Left forelimb (tissue), 1 donor: ENCODE measurements at regions not wholly inside any gene's neighbourhood (a gene's known extent, or its start where the extent isn't known, plus 50 kb on each side); places are given as distances from the start of the nearest gene placed in this dataset.
"Not testable (repeated sequence)": the region's sequence is repeated elsewhere in the genome, so short reads cannot be mapped to it uniquely, and the experiment has no call there.

Experiments
- DNase-seq: peaks from one replicate; pipeline ENCODE4 v3.0.0-alpha.2; 2018; ENCODE audit warnings: low spot score

DNA sequence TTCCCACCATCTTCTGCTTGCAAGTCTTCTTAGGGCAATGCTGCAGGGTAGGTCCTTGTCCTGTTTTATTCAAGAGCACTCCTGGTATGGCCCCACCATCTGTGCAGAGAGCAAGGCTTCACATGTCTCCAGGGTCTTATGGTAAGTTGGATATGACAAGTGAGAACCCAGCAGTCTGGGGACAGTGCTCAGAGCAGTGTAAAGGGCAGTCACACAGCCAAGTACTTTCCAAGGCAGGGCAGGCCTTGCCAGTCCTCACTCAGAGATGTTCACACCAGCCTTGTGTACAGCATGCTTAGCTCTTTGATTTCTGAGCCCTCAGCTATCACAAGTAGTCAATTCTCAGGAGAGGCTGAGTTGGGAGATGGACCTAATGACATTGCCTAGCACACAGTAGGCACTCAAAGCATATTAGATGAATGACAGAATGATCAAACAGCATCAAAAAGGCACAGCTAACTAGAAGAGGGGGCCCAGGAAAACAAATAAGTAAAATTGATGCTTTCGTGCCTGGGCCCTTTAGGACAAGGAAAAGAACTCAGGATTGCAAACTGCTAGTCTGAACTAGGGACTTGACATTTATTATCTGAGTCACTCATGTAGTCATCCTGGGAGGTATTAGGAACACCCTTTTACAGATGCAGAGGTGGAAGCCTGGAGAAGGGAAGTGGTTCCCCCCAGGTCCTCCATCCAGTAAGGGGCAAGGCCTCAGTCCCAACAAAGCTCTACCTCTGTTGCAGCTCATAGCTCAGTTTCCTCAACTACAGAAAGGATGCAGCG is 86.7 kb upstream of the CTAGE1 start:
- no peak for DNase-seq

DNA sequence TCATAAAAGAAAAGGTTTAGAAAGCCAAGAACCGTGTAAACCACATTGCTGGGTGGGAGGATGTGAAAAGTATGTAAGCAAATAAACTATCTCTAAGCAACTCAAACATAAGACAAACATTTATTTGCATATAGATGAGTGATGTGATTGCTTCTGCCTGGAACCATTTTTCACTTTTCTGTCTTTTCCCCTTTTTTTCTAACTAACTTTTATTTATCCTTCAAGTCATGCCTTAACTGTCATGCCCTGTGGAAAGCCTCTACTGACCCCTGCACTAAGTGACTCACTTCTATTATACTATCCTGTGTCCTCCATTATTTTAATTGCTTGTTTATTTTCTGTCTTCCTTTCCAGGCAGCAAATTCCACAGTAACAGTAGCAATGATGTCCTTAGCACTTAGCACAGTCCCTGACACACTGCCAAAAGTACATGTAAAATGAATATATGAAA is 87.5 kb upstream of the CTAGE1 start:
- no peak for DNase-seq

DNA sequence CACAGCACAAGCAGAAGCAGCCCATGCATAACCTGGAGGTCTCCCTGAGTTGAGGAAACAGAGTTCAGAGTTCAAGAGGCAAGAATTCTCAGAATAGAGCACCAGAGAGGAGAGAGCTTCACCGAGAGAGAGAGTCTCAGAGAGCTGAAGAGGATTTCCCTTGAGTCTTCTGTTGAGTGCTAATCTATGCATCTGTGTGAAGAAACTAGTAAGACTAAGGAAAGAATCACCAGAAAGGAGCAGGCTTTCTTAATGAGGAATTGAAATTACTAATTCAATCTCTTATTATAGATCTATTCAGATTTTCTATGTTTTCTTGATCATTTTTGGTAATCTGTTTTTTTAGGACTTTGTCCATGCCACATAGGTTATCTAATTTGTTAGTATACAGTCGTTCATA is 89.3 kb upstream of the CTAGE1 start:
- no peak for DNase-seq

DNA sequence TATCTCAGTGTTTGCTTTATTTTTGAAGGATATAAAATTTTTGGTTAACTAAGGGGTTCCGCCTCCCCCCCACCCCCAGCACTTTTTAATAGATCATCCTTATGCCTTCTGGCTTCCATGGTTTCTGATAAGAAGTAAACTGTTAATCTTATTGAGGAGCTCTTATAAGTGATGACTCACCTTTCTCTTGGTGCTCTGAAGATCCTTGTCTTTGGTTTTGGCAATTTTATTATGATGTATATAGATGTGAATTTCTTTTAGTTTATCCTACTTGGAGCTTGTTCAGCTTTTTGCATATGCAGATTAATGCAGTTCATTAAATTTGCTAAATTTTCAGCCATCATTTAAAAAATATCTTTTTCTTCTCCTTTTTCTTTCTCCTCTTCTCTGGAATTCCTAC is 91.7 kb upstream of the CTAGE1 start:
- DNase-seq: no peak

DNA sequence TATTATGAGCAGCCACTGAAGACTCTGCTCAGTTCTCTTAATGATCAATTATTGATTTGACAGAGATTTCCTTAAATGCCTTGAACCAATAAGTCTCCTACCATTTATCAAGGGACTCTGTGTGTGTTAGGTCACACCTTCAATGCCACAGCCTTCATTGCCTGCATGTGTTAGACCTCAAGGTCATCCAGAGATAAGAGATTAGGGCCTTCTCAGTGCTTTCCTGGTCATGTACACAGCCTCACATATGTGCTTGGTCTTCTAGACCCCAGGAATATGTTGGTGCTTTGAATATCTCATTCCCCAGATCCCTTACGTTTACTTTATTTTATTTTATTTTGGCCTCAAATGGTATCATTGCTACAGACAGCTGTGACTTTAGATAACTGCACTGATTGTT is 93.0 kb upstream of the CTAGE1 start:
- DNase-seq: no peak

DNA sequence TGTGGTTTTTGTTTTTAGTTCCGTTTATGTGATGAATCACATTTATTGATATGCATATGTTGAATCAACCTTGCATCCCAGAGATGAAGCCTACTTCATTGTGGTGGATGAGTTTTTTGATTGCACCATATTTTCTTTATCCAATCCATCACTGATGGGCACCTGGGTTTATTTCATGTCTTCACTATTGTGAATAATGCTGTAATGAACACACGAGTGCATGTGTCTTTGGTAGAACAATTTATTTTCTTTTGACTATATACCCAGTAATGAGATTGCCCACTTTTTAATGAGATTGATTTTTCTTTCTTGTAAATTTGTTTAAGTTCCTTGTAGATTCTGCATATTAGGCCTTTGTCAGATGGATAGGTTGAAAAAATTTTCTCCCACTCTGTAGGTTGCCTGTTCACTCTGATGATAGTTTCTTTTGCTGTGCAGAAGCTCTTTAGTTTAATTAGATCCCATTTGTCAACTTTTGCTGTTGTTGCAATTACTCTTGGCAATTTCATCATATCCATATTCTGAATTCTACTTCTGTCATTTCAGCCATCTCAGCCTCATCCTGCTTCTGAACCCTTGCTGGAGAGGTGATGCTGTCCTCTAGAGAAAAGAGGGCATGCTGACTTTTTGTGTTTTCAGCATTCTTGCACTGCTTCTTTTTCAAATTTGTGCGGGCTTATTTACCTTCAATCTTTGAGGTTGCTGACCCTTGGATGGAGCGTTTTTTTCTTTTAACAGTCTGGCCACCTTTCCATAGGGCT is 96.2 kb upstream of the CTAGE1 start:
- no peak for DNase-seq

DNA sequence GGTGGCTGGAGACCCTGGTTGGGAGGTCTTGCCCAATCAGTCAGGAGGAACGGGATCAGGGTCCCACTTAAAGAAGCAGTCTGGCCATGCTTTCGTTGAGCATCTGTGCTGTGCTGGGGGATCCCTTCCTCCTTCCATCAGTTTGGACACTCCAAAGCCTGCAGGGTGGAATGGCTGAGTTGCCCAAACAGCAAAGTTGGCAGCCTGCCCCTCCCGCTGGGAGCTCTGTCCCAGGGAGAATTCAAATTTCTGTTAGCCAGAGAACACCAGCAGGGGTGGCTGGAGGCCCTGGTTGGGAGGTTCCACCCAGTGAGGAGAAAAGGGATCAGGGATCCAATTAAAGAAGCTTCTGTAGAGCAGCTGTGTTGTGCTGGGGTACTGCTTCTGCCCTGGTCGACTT is 96.9 kb upstream of the CTAGE1 start:
- DNase-seq: no peak

DNA sequence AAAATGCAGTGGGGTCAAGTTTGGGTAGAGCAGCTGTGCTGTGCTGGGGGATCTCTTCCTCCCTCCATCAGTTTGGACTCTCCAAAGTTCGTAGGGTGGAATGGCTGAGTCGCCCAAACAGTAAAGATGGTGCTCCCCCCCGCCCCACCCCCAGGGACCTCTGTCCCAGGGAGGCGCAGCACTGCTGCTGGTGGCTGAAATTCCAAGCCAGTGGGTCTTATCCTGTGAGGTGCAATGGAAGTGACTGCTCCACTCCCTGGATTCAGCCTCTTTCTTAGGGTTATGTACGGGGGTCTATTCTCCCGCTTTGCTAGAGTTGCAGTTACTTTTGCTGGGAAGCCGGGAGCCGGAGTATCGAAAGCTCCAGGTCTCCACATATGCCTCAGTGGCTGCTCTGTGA is 97.5 kb upstream of the CTAGE1 start:
- DNase-seq: no peak

DNA sequence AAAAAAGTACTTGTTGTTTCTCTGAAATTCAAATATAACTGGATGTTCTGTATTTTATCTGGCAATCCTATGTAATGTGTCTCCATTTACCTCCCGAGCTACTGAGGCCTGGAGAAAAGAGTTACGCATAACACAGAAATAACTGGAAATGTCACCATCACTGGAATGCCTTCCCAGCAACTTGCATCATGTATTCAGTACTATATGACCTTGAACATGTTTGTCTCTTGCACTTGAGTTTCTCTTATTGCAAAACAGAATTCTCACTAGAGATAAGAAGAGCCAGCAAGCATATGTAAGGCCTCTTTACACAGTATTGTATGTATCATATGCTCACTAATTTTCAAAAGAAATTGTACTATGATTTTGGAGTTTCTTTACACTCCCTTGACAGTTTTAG is 99.6 kb upstream of the CTAGE1 start:
- no peak for DNase-seq

DNA sequence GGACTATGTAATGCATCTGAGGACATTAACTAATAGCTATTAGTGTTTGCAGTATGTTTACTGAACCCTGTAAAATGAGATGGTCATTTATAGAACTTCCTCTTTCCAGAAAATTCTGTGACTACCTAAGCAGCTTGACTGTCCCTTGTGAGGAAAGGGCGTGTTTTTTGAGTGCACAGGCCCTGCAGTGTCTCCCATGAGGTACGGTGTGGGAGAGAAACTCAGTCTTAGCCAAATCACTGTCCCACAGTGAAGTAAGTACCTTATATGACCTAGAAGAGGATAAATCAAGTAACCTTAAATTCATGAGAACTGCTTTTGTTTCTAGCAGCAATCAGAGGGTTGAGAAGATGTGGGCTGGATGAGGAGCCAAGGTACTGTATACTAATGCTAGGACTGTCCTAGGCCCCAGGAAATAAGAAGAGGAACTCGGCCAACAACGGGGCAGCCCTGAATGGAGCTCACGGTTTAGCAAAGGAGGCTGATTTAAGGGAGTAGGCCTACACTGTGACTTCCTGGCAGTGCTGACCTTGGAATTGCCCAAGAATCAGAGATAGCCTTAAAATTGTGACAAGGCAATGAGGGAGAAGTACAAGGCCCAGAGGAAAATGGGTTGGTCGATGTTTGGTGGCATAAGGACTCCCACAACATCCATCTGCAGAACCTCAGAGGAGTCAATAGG is 103.5 kb upstream of the CTAGE1 start:
- no peak for DNase-seq

DNA sequence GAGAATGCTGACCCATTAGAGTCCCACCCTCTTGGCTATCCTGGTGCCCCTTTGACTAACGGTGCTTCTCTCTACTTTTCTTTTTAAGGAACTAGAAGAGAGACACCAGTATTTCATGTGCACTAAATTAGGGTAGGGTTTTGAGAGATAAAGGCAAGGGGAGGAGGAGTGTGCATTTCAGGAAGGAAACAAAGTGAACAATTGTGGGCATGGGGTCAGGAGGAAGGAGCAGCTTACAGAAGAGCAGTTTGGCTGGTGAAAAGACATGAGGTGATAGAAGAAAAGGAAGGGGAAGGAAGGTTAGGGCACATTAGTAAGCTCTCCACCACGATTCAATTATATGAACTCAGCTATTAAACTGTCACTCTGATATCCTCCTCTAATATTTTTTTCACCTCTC is 105.8 kb upstream of the CTAGE1 start:
- no peak for DNase-seq

DNA sequence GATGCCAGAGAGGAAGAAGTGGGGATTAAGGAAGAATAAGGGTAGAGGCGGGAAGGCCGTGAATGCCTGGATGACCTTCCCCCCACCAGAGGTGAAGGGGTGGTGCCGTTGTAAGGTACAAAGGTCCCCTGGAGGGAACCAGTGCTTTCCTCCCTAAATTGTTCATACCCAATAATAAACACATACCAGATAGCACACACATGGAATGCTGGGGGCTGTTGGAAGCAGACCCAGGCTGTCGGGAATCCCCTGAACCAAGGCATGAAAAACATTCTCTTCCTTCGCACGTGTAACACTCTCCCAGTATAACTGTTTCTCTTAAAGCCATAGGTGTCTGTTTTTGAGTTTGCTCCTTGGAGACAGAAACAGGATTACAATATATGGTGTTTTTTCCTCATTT is 107.1 kb upstream of the CTAGE1 start:
- DNase-seq: no peak

DNA sequence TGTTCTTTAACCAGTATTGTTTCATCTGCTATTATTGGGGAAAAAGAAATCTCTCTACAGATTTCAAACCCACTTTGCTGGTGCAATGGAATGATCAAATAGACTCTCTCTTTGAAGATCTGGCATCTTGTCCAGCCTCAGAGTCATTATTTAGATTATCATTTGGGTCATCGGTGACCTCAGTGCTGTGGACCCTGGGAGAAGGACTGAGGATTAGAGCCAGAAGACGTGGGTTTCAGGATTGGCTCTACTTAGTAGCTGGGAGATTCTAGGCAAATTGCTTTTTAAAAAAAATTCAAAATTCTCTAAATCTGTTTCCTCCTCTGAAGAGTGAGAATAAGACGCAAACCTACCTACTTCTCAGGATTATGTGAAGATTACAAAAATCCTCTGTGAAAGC is 107.6 kb upstream of the CTAGE1 start:
- DNase-seq: no peak

DNA sequence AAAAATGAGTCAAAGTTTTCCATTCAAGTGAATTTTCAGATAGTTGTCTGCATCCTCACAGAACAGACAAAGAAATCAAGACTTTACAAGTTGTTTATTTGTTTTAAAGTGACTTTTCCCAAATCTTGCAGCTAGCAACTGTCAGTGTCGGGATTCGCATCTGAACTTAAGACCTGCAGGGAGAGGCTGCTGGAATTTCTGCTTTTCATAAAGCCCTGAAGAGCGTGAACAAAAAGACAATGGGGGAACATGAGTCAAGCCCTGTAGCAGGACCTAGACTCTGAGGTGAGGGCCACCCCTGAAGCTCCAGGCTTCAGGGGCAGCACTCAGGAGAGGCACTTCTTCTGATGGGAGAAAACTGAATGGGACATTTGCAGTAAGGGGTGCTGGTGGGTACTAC is 108.2 kb upstream of the CTAGE1 start:
- DNase-seq: no peak

DNA sequence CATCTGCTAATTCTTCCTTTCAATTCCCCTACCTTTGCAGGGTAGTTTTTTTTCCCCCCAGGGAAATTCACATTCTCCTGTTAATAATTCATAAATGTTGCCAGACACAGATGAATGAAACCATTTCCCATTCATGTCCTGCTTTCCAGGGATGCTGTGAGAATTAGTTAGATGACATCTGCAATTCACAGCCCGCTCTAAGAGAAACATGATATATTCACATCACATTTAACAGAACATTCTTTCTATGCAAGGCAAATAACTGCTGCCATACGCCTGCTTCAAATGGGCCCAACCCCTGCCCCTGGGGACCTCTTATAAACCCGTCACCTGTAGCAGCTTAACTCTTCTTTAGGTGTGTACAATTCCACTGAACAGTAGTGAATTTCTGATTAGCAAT is 110.6 kb upstream of the CTAGE1 start:
- no peak for DNase-seq

DNA sequence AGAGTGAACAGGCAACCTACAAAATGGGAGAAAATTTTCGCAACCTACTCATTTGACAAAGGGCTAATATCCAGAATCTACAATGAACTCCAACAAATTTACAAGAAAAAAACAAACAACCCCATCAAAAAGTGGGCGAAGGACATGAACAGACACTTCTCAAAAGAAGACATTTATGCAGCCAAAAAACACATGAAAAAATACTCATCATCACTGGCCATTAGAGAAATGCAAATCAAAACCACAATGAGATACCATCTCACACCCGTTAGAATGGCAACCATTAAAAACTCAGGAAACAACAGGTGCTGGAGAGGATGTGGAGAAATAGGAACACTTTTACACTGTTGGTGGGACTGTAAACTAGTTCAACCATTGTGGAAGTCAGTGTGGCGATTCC is 117.0 kb upstream of the CTAGE1 start:
- not testable (repeated sequence) for DNase-seq

DNA sequence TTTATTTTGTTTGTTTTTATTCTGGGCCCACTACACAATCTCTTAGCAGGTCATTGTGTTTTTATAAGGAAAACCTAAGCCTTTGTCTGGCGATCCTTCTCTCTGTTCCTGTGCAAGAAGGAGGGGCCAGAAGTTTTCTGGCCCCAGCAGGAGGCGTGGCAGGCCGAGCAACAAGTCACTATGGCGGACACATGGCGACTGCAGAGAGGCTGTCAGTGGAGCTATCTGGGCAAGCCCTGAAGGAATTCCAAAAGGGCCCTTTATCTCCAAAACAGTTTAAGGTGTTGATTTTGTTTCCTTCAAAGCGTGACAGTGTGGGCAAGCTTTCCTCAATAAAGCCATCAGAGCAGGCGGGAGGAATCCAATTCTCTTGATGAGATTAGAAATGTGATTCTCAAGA is 118.8 kb upstream of the CTAGE1 start:
- DNase-seq: no peak

DNA sequence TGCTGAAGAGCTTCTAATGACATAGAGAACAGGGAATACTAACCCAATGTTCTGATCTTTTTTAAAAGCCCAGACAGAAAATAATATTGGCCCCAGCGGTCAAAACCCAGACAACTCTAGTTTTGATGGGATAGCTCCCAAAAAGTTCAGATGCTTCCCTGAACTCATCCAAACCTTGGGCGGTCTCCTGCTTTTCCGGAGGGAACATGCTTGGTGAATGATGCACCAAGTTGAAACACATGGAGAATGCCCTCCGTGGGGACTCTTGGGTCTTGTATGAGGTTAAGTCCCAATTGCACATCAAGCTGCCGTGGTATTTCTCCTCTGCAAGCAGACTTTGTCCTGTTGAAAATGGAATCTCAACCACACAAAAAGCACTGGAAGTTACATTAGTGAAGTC is 120.7 kb upstream of the CTAGE1 start:
- no peak for DNase-seq

DNA sequence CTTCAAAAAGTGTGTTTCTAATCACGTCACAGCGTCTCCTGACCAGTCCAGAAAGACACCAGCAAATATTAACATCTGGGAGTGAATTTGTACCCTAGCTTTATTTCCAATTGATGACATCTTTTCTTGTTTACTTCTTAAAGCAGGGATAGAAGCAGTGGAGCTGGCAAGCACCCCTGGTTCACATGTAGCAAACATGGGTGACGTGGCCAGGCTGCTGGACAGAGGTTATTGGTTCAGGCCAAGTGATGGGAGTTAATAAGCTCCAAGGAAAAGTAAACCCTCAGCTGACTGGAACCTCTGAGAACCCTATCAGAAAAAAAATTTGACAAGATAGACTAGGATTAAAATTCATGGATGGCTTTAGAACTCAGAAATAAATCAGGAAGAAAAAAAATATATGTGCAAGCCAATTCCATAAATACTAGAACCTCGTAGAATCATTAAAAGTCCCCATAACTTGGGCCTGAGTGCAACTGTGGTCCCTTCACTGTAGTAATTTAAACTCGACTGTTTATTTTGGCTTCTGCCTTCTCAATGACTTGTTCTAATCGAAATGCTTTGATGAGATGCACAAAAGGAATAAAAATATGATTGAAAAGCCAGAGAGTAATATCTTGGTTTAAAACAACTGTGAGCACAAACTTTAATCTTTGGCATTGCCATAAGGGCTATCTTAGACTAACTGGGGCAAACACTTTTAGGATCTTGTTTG is 121.5 kb upstream of the CTAGE1 start:
- DNase-seq: no peak

DNA sequence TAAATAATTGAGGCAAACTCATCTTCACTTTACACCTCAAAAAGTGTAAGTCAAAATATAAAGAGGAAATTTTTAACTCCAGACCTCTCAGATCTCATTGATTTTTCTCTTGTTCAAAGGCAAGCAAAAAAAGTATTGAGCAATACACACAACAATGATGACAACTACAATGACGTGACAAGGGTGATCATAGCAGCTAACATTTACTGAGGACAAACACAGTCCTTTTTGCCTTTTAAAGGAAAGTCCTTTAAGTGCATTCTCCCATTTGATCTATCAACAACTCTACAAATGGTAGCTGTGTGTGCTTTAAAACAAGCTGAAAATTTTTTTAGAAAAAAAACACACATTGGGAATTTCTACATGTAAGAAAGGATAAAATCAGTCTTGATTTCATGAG is 123.5 kb upstream of the CTAGE1 start:
- DNase-seq: no peak

DNA sequence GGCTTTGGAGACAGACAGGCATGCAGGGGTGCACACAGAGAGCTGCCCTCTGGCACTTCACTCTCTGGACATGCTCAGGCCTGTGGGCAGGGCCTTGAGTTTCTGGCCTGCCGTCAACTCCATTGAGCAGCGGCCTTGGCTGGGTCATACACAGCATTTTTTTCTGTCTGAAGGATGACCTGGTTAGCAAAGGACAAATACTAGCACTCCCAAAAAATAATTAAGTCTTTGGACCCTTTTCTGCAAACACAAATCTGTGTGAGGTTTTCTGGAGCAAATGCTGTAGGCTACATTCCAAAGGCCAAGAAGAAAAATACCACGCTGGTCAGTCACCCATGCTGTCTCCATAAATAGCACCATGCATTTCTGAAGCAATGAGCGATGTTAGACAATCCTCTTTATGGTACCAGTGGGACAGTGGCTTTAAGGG is 124.7 kb upstream of the CTAGE1 start:
- no peak for DNase-seq

DNA sequence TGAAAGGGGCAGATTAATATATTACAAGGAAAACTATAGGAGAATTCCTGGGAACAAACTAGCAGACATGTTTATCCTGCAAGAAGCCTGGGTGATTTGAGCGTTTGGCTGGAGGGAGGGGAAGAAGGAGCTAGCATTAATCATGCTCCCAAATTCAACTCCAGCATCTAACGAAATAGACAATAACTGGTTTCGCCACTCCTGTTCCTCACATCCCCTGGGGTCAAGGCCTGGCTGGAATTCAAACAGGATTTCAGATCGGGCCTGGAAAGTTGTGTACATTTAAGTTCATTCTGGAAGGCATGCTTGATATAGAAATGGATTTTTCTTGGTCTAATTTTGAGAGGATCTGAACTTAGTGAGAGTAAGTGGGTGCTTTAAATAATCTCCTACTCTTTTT is 126.1 kb upstream of the CTAGE1 start:
- no peak for DNase-seq
